ENCODE measurements at regions not wholly inside any gene's neighbourhood (a gene's known extent, or its start where the extent isn't known, plus 50 kb on each side); places are given as distances from the start of the nearest gene placed in this dataset.

GRCh38 chr4:133513901-133514300, 364.8 kb downstream of the PCDH10 start:
- no peak for TF ChIP-seq CTCF (IDR thresholded peaks at IDR 0.05)

GRCh38 chr4:133498149-133498548, 349.1 kb downstream of the PCDH10 start:
- no peak for TF ChIP-seq CTCF (IDR thresholded peaks at IDR 0.05)
- no peak for ATAC-seq (ENCODE audit: low FRiP score)
- no peak for DNase-seq (ENCODE audit: low spot score)

More at GRCh38 chr4:133513901-133514300, 364.8 kb downstream of the PCDH10 start:
- DNase-seq (ENCODE audit: low spot score) (no peak), ATAC-seq (ENCODE audit: low FRiP score) (no peak)

- ATAC-seq (ENCODE audit: low FRiP score) (no peak), DNase-seq (ENCODE audit: low spot score) (no peak)
- no peak for TF ChIP-seq CTCF (IDR thresholded peaks at IDR 0.05)
These were observed 344.7 kb downstream of the PCDH10 start for GRCh38 chr4:133493776-133494175.

GRCh38 chr4:133493241-133493640, 344.1 kb downstream of the PCDH10 start:
- no peak for TF ChIP-seq CTCF (IDR thresholded peaks at IDR 0.05)
- DNase-seq (ENCODE audit: low spot score) (no peak), ATAC-seq (ENCODE audit: low FRiP score) (no peak)

GRCh38 chr4:133484287-133484686, 335.2 kb downstream of the PCDH10 start:
- ATAC-seq (ENCODE audit: low FRiP score): no peak
- TF ChIP-seq CTCF (IDR thresholded peaks at IDR 0.05): no peak

GRCh38 chr4:133483600-133484246, 334.6 kb downstream of the PCDH10 start:
- ATAC-seq (ENCODE audit: low FRiP score) (no peak), DNase-seq (ENCODE audit: low spot score) (no peak)
- no peak for TF ChIP-seq CTCF (IDR thresholded peaks at IDR 0.05)

More at GRCh38 chr4:133484287-133484686, 335.2 kb downstream of the PCDH10 start:
- no peak for DNase-seq (ENCODE audit: low spot score)

- no peak for TF ChIP-seq CTCF (IDR thresholded peaks at IDR 0.05)
- no peak for DNase-seq (ENCODE audit: low spot score)
- no peak for ATAC-seq (ENCODE audit: low FRiP score)
These were observed 327.0 kb downstream of the PCDH10 start for GRCh38 chr4:133476063-133476462.
